Epithelial cell of prostate (primary cell): ENCODE measurements at regions not wholly inside any gene's neighbourhood (a gene's known extent, or its start where the extent isn't known, plus 50 kb on each side); places are given as distances from the start of the nearest gene placed in this dataset.
"Not testable (repeated sequence)": the region's sequence is repeated elsewhere in the genome, so short reads cannot be mapped to it uniquely, and the experiment has no call there.

ENCODE experiments used
- DNase-seq: peaks from one replicate; pipeline ENCODE4 v3.0.0-alpha.2; 2011; ENCODE audit warnings: low read depth, low spot score
- H3K27ac ChIP-seq: fragments of 450-650 bp; 2 replicates; pipeline ENCODE4 v1.5.1; 2017; ENCODE audit warnings: mild to moderate bottlenecking

- DNase-seq = no peak
- no peak overlapping the region for H3K27ac ChIP-seq
These were observed 794.5 kb upstream of the CDH9 start for GRCh38 chr5:27832886-27833285.

- DNase-seq = no peak
- H3K27ac ChIP-seq = no peak overlapping the region
These were observed 792.2 kb upstream of the CDH9 start for GRCh38 chr5:27830546-27830945.

GRCh38 chr5:27821681-27822080, 783.3 kb upstream of the CDH9 start:
- no peak overlapping the region for H3K27ac ChIP-seq
- DNase-seq = no peak

- DNase-seq = no peak
- no peak overlapping the region for H3K27ac ChIP-seq
These were observed 780.5 kb upstream of the CDH9 start for GRCh38 chr5:27818888-27819287.

- no peak for DNase-seq
- no peak overlapping the region for H3K27ac ChIP-seq
These were observed 776.6 kb upstream of the CDH9 start for GRCh38 chr5:27814983-27815382.

- H3K27ac ChIP-seq = no peak overlapping the region
- no peak for DNase-seq
These were observed 775.9 kb upstream of the CDH9 start for GRCh38 chr5:27814286-27814685.

- H3K27ac ChIP-seq = no peak overlapping the region
- no peak for DNase-seq
These were observed 772.1 kb upstream of the CDH9 start for GRCh38 chr5:27810458-27810857.

GRCh38 chr5:27797220-27797619, 758.8 kb upstream of the CDH9 start:
- no peak overlapping the region for H3K27ac ChIP-seq
- DNase-seq = no peak

- H3K27ac ChIP-seq = no peak overlapping the region
- no peak for DNase-seq
These were observed 749.8 kb upstream of the CDH9 start for GRCh38 chr5:27788184-27788583.

- no peak overlapping the region for H3K27ac ChIP-seq
- DNase-seq = no peak
These were observed 745.9 kb upstream of the CDH9 start for GRCh38 chr5:27784317-27784716.

GRCh38 chr5:27778121-27778520, 739.7 kb upstream of the CDH9 start:
- no peak for DNase-seq

GRCh38 chr5:27773636-27774035, 735.2 kb upstream of the CDH9 start:
- no peak overlapping the region for H3K27ac ChIP-seq
- no peak for DNase-seq

More at GRCh38 chr5:27778121-27778520, 739.7 kb upstream of the CDH9 start:
- no peak overlapping the region for H3K27ac ChIP-seq

- no peak for DNase-seq
These were observed 734.8 kb upstream of the CDH9 start for GRCh38 chr5:27773166-27773565.

GRCh38 chr5:27769748-27770402, 731.5 kb upstream of the CDH9 start:
- no peak for DNase-seq
- H3K27ac ChIP-seq = no peak overlapping the region

More at GRCh38 chr5:27773166-27773565, 734.8 kb upstream of the CDH9 start:
- H3K27ac ChIP-seq = no peak overlapping the region

- DNase-seq = no peak
- no peak overlapping the region for H3K27ac ChIP-seq
These were observed 710.5 kb upstream of the CDH9 start for GRCh38 chr5:27748847-27749246.

GRCh38 chr5:27743383-27743979, 705.1 kb upstream of the CDH9 start:
- not testable (repeated sequence) for DNase-seq, H3K27ac ChIP-seq

- H3K27ac ChIP-seq = no peak overlapping the region
- DNase-seq = no peak
These were observed 704.4 kb upstream of the CDH9 start for GRCh38 chr5:27742805-27743204.

GRCh38 chr5:27734838-27735237, 696.5 kb upstream of the CDH9 start:
- H3K27ac ChIP-seq = no peak overlapping the region
- no peak for DNase-seq

GRCh38 chr5:27733237-27733636, 694.9 kb upstream of the CDH9 start:
- H3K27ac ChIP-seq = no peak overlapping the region
- no peak for DNase-seq

GRCh38 chr5:27727254-27727653, 688.9 kb upstream of the CDH9 start:
- H3K27ac ChIP-seq = no peak overlapping the region
- DNase-seq = no peak

- H3K27ac ChIP-seq = no peak overlapping the region
- DNase-seq = no peak
These were observed 684.0 kb upstream of the CDH9 start for GRCh38 chr5:27722337-27722736.

- DNase-seq = no peak
- H3K27ac ChIP-seq = no peak overlapping the region
These were observed 670.1 kb upstream of the CDH9 start for GRCh38 chr5:27708534-27708933.
